Loucy (cell line): ENCODE measurements at regions not wholly inside any gene's neighbourhood (a gene's known extent, or its start where the extent isn't known, plus 50 kb on each side); places are given as distances from the start of the nearest gene placed in this dataset.
"Not testable (repeated sequence)": the region's sequence is repeated elsewhere in the genome, so short reads cannot be mapped to it uniquely, and the experiment has no call there.

ENCODE experiments used
- H2AFZ ChIP-seq: fragments of 200-600 bp; sonication (generic); 2 replicates; pipeline ENCODE4 v1.6.0; 2016; ENCODE audit warnings: antibody characterized with exemption, mild to moderate bottlenecking, low read length, moderate library complexity
- H3F3A ChIP-seq: fragments of 200-600 bp; 2 replicates; pipeline ENCODE4 v1.6.0; 2016; ENCODE audit warnings: antibody characterized with exemption, low read depth, mild to moderate bottlenecking
- H3K27me3 ChIP-seq: fragments of 200-600 bp; sonication (generic); 2 replicates; pipeline ENCODE4 v1.6.1; 2014; ENCODE audit warnings: low read length, mild to moderate bottlenecking; ENCODE audit not compliant: insufficient read depth, poor library complexity, severe bottlenecking
- H3K36me3 ChIP-seq: fragments of 200-600 bp; sonication (generic); 2 replicates; pipeline ENCODE4 v1.6.1; 2016; ENCODE audit warnings: low read length; ENCODE audit not compliant: insufficient read depth
- H3K4me1 ChIP-seq: fragments of 200-600 bp; sonication (generic); 2 replicates; pipeline ENCODE4 v1.5.1; 2014; ENCODE audit warnings: low read length, mild to moderate bottlenecking; ENCODE audit not compliant: insufficient read depth, poor library complexity, severe bottlenecking
- H3K4me2 ChIP-seq: fragments of 200-600 bp; sonication (generic); 2 replicates; pipeline ENCODE4 v1.6.0; 2014; ENCODE audit warnings: antibody characterized with exemption, low read length, low read depth, mild to moderate bottlenecking; ENCODE audit not compliant: poor library complexity, severe bottlenecking
- H3K4me3 ChIP-seq: fragments of 200-600 bp; sonication (generic); 2 replicates; pipeline ENCODE4 v1.5.1; 2014; ENCODE audit warnings: low read length, mild to moderate bottlenecking, mixed read lengths; ENCODE audit not compliant: poor library complexity, severe bottlenecking
- H3K79me2 ChIP-seq: fragments of 200-600 bp; sonication (generic); 2 replicates; pipeline ENCODE4 v1.6.1; 2014; ENCODE audit warnings: low read length; ENCODE audit not compliant: insufficient read depth
- H3K9ac ChIP-seq: fragments of 200-600 bp; sonication (generic); 2 replicates; pipeline ENCODE4 v1.6.0; 2014; ENCODE audit warnings: mild to moderate bottlenecking, low read depth, low read length, moderate library complexity; ENCODE audit not compliant: poor library complexity, severe bottlenecking
- H3K9me2 ChIP-seq: fragments of 200-600 bp; sonication (generic); replicated peaks from 2 replicates; pipeline ENCODE4 v1.6.1; 2016; ENCODE audit warnings: low read depth, low read length, mixed read lengths
- H3K9me3 ChIP-seq: fragments of 200-600 bp; sonication (generic); 2 replicates; pipeline ENCODE4 v1.6.1; 2014; ENCODE audit warnings: mild to moderate bottlenecking, antibody characterized with exemption, low read length, low read depth; ENCODE audit not compliant: insufficient read depth
- H4K20me1 ChIP-seq: fragments of 200-600 bp; sonication (generic); 2 replicates; pipeline ENCODE4 v1.6.0; 2014; ENCODE audit warnings: antibody characterized with exemption, low read length, mild to moderate bottlenecking; ENCODE audit not compliant: insufficient read depth, poor library complexity, severe bottlenecking

GRCh38 chr9:39624048-39624447 lies 268.6 kb downstream of the SPATA31A1 start:
- not testable (repeated sequence) for H3F3A ChIP-seq, H3K27me3 ChIP-seq, H2AFZ ChIP-seq, H3K9me3 ChIP-seq, H3K4me1 ChIP-seq, H3K9ac ChIP-seq, H3K36me3 ChIP-seq, H3K9me2 ChIP-seq, H3K79me2 ChIP-seq, H4K20me1 ChIP-seq, H3K4me3 ChIP-seq, H3K4me2 ChIP-seq

- H2AFZ ChIP-seq, H4K20me1 ChIP-seq, H3K9me3 ChIP-seq, H3K9me2 ChIP-seq, H3K4me1 ChIP-seq, H3K27me3 ChIP-seq, H3F3A ChIP-seq, H3K36me3 ChIP-seq, H3K4me2 ChIP-seq, H3K9ac ChIP-seq, H3K79me2 ChIP-seq, H3K4me3 ChIP-seq: not testable (repeated sequence)
Observed at GRCh38 chr9:39632071-39632470, 276.6 kb downstream of the SPATA31A1 start.

GRCh38 chr9:39649029-39649428 lies 293.6 kb downstream of the SPATA31A1 start:
- H3K4me2 ChIP-seq, H3K79me2 ChIP-seq, H3K4me1 ChIP-seq, H2AFZ ChIP-seq, H3K9me3 ChIP-seq, H3K27me3 ChIP-seq, H3K36me3 ChIP-seq, H4K20me1 ChIP-seq, H3K4me3 ChIP-seq, H3K9ac ChIP-seq, H3K9me2 ChIP-seq, H3F3A ChIP-seq: not testable (repeated sequence)

GRCh38 chr9:39656960-39657603 lies 301.6 kb downstream of the SPATA31A1 start:
- not testable (repeated sequence) for H3K4me3 ChIP-seq, H2AFZ ChIP-seq, H4K20me1 ChIP-seq, H3F3A ChIP-seq, H3K36me3 ChIP-seq, H3K4me1 ChIP-seq, H3K9ac ChIP-seq, H3K4me2 ChIP-seq, H3K79me2 ChIP-seq, H3K9me3 ChIP-seq, H3K27me3 ChIP-seq, H3K9me2 ChIP-seq

GRCh38 chr9:39663020-39663419 lies 307.6 kb downstream of the SPATA31A1 start:
- H3K9me2 ChIP-seq, H4K20me1 ChIP-seq, H3K36me3 ChIP-seq, H3K79me2 ChIP-seq, H3K9ac ChIP-seq, H3K4me2 ChIP-seq, H3K4me3 ChIP-seq, H2AFZ ChIP-seq, H3F3A ChIP-seq, H3K4me1 ChIP-seq, H3K27me3 ChIP-seq, H3K9me3 ChIP-seq: not testable (repeated sequence)

GRCh38 chr9:39663713-39664112 lies 308.2 kb downstream of the SPATA31A1 start:
- H2AFZ ChIP-seq, H3K4me2 ChIP-seq, H3K27me3 ChIP-seq, H3K4me3 ChIP-seq, H4K20me1 ChIP-seq, H3K79me2 ChIP-seq, H3K4me1 ChIP-seq, H3K9me2 ChIP-seq, H3K36me3 ChIP-seq, H3K9me3 ChIP-seq, H3K9ac ChIP-seq, H3F3A ChIP-seq: not testable (repeated sequence)

GRCh38 chr9:39665020-39665419 lies 309.6 kb downstream of the SPATA31A1 start:
- not testable (repeated sequence) for H3K4me1 ChIP-seq, H3K36me3 ChIP-seq, H3K79me2 ChIP-seq, H3K9ac ChIP-seq, H3K9me2 ChIP-seq, H3K9me3 ChIP-seq, H3K27me3 ChIP-seq, H3F3A ChIP-seq, H3K4me2 ChIP-seq, H3K4me3 ChIP-seq, H2AFZ ChIP-seq, H4K20me1 ChIP-seq
